ENCODE measurements at regions not wholly inside any gene's neighbourhood (a gene's known extent, or its start where the extent isn't known, plus 50 kb on each side); places are given as distances from the start of the nearest gene placed in this dataset.

DNA sequence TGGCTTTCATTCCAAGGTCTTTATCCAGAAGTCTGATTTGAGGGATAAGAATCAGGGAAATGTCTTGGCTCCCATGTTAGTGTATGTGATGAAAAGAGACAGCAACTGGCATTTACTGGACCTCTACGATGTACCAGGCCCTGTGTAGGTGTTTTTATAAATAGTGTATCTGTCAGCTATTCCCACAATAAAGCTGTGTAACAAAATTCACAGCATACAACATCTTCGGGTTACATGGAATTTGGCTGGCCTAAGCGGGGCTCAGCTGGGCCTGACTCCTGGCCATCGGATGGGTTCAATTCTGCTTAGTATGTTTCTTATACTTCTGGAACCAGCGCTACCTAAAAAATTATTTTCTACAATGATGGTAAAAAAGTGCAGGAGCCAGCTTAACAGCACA lies 128.2 kb downstream of the SNX5 start:
- DNase-seq (ENCODE audit: insufficient read length, low spot score), result no peak
- FAIRE-seq, result no peak

- no peak for DNase-seq (ENCODE audit: insufficient read length, low spot score)
- no peak for FAIRE-seq
Observed at GRCh38 chr20:17838921-17839320, 129.7 kb downstream of the SNX5 start.

- FAIRE-seq, result no peak
- no peak for DNase-seq (ENCODE audit: insufficient read length, low spot score)
Observed at GRCh38 chr20:17837179-17837578, 131.4 kb downstream of the SNX5 start.

DNA sequence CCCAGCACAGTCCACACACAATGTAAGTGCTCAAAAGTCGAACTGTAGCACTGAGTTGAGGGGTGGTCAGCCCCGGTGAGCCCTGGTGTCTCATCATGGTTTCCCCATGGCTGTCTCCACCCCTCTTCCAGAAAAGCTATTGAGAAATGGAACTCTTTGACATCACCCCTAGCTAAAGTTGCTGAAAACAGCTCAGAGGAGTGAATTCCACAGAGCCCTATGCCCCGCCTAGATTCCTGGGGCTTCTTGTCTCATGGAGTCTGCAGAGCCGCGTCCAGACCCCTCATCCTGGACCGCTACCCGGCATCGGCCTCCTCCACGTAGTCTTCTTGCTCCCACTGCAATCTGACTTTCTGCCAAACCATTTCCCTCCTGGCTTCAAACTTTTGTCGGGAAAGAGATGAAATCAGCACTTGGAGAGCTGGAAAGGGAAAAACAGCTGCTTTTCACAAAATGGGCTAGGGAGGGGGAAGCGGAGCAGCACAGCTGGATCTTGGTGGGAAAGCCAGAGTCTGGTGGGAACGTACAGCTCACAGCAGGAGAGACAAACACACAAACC lies 132.2 kb downstream of the SNX5 start:
- FAIRE-seq (no peak), DNase-seq (ENCODE audit: insufficient read length, low spot score) (no peak)

DNA sequence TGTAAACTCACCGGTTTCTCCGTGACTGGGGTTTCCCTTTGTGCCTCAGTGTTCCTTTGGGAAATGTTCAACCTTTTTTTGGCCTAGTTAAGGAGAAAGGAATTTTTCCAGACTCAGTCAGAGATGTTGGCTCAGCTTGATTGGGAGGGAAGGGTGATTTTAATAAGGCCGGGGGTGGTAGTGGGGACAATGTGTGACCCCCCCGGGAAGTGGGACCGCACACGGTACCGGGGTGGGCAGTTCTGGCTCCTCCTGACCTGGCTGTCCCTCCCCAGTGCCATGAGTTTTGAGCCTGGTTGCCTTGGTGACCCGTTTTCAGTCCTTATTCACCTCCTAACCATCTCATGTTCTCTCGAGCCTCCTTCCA lies 132.7 kb downstream of the SNX5 start:
- FAIRE-seq (no peak), DNase-seq (ENCODE audit: insufficient read length, low spot score) (no peak)

- DNase-seq (ENCODE audit: insufficient read length, low spot score) (peak; percentile 80), FAIRE-seq (peak; percentile 89)
Observed at GRCh38 chr20:17835240-17835933, 133.2 kb downstream of the SNX5 start.

- FAIRE-seq (no peak), DNase-seq (ENCODE audit: insufficient read length, low spot score) (no peak)
Observed at GRCh38 chr20:17834804-17835203, 133.8 kb downstream of the SNX5 start.

DNA sequence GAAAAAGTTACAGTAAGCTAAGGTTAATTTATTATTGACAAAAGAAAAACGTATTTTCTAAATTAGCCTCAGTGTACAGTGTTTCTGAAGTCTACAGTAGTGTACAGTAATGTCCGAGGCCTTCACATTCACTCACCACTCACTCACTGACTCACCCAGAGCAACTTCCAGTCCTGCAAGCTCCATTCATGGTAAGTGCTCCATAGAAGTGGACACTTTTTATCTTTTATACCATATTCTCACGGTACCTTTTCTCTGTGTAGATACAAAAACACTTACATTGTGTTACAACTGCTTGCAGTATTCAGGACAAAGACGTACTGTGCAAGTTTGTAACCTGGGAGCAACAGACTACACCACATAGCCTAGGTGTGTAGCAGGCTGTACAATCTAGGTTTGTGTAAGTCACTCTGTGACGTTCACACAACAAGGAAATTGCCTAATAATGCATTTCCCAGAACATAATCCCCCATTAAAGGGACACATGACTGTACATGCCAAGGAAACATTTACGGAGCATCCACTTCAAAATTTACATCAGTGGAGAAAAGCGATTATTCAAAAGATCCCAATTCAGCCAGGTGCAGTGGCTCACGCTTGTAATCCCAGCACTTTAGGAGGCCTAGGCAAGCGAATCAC lies 133.4 kb downstream of the BANF2 start:
- no peak for FAIRE-seq

DNA sequence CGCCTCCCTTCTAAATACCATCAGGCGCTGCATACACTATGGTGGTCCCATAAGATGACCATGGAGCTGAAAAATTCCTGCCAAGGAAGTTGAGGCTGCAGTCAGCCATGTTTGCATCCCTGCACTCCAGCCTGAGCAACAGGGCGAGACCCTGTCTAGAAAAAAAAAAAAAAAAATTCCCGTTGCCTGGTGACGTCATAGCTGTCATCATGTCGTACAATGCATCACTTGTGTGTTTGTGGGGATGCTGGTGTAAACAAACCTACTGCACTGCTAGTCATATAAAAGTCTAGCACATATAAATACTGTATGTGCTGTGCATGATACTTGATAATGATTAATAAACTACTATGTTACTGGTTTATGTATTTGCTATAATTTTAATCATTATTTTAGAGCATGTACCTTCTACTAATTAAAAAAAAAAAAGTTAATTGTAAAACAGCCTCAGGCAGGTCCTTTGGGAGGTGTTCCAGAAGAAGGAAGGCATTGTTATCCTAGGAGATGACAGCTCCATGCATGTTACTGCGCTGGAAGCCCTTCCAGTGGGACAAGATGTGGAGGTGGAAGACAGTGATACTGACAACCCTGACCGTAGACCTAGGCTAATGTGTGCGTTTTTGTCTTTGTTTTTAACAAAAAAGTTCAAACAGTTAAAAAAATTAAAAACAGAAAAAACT lies 132.6 kb downstream of the BANF2 start:
- FAIRE-seq (no peak), DNase-seq (ENCODE audit: insufficient read length, low spot score) (no peak)

More for the DNA sequence above, 133.4 kb downstream of the BANF2 start:
- no peak for DNase-seq (ENCODE audit: insufficient read length, low spot score)

GRCh38 chr20:17828598-17829144 lies 128.9 kb downstream of the BANF2 start:
- FAIRE-seq, result no peak
- no peak for DNase-seq (ENCODE audit: insufficient read length, low spot score)

- FAIRE-seq (no peak), DNase-seq (ENCODE audit: insufficient read length, low spot score) (no peak)
Observed at GRCh38 chr20:17827759-17828559, 128.2 kb downstream of the BANF2 start.

GRCh38 chr20:17827079-17827478 lies 127.3 kb downstream of the BANF2 start:
- FAIRE-seq, result no peak

DNA sequence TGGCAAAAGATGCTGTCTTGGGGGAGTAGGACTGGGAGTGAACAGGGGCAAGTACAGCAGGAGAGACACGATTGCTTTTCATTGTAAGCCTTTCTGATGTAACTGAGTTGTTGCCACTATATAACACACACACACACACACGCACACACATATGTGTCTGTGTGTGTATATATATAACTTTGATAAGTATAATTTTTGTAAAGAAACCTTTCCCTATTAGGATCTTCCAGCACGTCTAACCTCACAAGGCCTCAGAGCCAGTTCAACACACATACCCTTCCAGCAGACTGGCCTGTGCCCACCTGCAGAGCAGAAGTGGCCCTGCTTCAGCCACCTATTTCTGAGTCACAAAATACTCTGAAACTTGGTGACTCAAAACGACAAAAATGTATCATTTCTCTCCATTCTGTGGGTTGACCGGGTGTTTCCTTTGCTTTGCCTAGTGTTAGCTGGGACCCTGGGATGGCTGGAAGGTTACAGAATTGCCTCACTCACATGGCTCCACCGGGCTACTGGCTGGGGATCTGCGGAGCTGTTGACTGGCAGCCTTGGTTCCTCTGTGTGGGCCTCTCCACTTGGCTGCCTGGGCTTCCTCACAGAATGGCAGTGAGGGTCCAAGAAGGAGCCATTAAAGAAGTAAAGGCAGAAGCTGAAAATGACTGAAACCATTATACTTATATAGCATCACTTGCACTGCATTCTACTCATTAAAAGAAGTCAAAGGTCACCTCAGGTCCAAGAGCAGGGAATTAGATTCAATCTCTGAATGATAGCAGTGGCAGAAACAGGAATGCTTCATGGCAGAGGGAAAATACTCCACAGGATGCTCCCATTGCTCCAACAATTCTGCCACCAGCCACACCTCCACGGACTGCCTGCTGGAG lies 126.4 kb downstream of the BANF2 start:
- FAIRE-seq (no peak), DNase-seq (ENCODE audit: insufficient read length, low spot score) (no peak)

More at GRCh38 chr20:17827079-17827478, 127.3 kb downstream of the BANF2 start:
- no peak for DNase-seq (ENCODE audit: insufficient read length, low spot score)

DNA sequence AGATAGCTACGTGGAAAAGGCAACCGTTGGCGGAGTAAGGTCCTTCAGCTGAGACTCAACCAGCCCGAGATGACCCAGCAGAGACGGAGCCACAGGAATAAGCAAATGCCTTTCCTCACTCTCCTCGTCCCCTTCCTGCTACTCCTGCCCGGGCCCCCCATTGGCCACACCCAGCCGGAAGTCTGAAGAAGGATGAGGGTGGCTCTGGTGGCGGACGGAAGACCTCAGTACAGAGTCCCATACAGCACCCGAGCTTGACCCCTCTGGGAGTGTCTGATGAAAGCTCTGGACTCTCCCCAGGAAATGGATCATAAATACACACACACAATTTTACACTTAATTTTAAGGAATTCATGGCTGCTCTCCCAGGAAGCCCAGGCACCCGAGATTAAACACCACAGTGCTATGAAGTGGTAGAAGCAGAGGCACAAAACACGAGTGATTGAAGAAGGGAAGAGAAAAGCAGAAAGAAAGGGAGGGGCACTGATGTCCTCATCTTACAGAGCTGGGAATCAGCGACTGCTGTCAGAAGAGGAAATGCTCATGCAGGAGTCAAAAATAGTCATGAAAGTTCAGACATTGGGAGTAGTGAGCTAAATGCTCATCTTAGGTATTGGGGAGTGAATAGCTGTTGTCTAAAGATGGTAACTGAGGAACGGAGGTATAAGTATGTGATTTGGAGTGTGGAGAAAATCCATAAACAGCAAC lies 125.6 kb downstream of the BANF2 start:
- DNase-seq (ENCODE audit: insufficient read length, low spot score) (no peak), FAIRE-seq (no peak)

DNA sequence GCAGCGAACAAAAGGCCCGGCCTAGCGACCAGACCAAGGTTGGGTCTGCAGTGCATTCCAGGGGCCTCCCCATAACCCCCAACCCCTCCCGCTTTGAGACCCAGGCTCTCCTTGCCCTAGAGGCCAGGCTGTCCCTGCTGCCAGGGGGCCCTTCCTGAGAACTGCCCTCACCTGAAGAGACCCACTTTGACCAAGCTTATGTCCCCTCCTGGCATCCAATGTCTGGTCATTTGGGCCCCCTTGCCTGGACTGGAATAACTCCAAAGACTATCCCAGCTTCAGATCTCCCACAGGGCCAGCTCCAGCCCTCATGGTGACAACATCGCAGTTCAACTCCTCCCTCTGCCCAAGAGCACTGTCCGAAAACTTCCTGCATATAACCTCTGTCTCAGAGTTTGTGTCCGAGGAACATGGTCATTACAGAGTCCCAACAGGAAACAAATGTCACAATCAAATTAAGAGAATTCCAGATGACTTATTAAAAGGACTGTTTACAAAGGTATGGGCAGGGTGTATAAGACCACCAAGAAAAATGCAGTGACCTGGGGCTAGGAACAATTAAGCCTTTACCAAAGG lies 125.0 kb downstream of the BANF2 start:
- FAIRE-seq, result no peak
- no peak for DNase-seq (ENCODE audit: insufficient read length, low spot score)

- FAIRE-seq (no peak), DNase-seq (ENCODE audit: insufficient read length, low spot score) (no peak)
Observed at GRCh38 chr20:17823409-17824144, 123.8 kb downstream of the BANF2 start.

DNA sequence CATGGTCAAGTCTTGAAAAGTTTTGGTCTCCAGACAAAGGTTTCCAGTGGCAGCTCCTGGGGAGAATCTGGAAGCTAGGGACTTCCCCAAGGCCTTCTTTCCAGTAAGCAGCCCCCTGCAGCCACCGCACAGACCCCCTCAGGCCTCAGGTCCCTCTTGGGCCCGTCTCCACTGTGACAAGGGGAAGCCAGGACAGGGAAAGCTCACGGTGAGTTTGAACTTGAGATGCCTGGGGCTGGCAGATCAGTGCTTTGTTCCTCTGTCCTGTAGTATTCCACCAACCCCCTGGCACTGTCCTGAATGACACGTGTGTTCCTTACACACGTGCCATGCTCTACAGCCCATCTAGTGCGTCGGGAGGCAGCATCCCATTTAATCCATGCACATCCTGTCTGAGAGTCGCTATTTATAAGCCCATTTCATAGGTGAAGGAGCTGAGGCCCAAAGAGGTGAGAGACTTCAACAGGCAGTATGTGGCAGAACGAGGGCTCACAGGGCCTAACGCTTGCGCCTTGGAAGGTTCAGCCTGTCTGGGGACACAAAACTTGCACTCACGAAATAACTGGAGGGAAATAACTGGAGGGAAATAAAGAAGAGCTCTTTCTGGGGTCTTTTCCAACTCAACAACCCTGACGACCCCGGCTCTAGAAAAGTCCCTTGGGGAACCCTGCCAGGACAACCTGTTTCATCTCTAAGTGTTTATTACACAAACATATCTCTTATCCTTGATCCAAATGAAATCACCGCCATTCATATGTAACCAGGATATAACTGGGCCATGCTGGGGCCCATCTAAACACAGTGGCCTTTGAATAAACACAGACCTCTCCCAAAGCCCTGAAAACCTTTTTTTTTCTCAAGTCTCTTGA lies 123.0 kb downstream of the BANF2 start:
- no peak for FAIRE-seq
- DNase-seq (ENCODE audit: insufficient read length, low spot score), result no peak

Data from HTR-8/SVneo (cell line).